ENCODE measurements at regions not wholly inside any gene's neighbourhood (a gene's known extent, or its start where the extent isn't known, plus 50 kb on each side); places are given as distances from the start of the nearest gene placed in this dataset.

GRCh38 chr7:96400518-96400917, 78.6 kb upstream of the SLC25A13 start:
- no peak overlapping the region for H3K27ac ChIP-seq (ENCODE audit: low read length, poor library complexity, severe bottlenecking)
- no peak overlapping the region for H3K23ac ChIP-seq (ENCODE audit: low read length in 2 of 2)
- no peak overlapping the region for H3K9ac ChIP-seq (ENCODE audit: low read length)
- no peak overlapping the region for H3K4ac ChIP-seq (ENCODE audit: low read depth in 1 of 2, low read length in 2 of 2)
- no peak overlapping the region for H3K4me3 ChIP-seq (ENCODE audit: insufficient read depth in 1 of 2, low read depth in 1 of 2, low read length in 2 of 2)
- H2AFZ ChIP-seq (ENCODE audit: low read depth, low read length): no peak overlapping the region
- H3K27me3 ChIP-seq (ENCODE audit: control insufficient read depth in 1 of 2, insufficient read depth in 1 of 2, low read length in 2 of 2): peaks cover 0 to 4% of the 10 kb centered on the region in 2 experiments
- H3K36me3 ChIP-seq (ENCODE audit: control insufficient read depth in 1 of 2, insufficient read depth in 2 of 2, low read depth in 1 of 2, low read length in 2 of 2): no peaks in the 10 kb centered on the region
- no peak overlapping the region for H3K14ac ChIP-seq (ENCODE audit: low read length in 2 of 2)
- no peaks in the 10 kb centered on the region for H3K79me1 ChIP-seq (replicated peaks; ENCODE audit: low read length, poor library complexity, severe bottlenecking)
- H3K18ac ChIP-seq (ENCODE audit: low read depth in 1 of 2, low read length in 2 of 2): no peak overlapping the region
- H2BK15ac ChIP-seq (ENCODE audit: low read depth, poor library complexity, severe bottlenecking): no peak overlapping the region
- no peak for DNase-seq
- peaks cover 2% of the 10 kb centered on the region for H3K4me1 ChIP-seq (ENCODE audit: control insufficient read depth, insufficient read depth, low read depth, low read length)
- H3K9me3 ChIP-seq (ENCODE audit: control insufficient read depth, low read length): no peaks in the 10 kb centered on the region
- H3K4me2 ChIP-seq (ENCODE audit: low read length, poor library complexity, severe bottlenecking): no peak overlapping the region
- no peak overlapping the region for H2BK120ac ChIP-seq (ENCODE audit: low read depth, low read length)
- H2BK12ac ChIP-seq (ENCODE audit: low read length in 2 of 2): no peak overlapping the region
- no peak overlapping the region for H4K8ac ChIP-seq (ENCODE audit: low read length)
- no peak overlapping the region for H2BK5ac ChIP-seq (ENCODE audit: low read depth, low read length, poor library complexity, severe bottlenecking)
- no peak overlapping the region for H2AK5ac ChIP-seq (ENCODE audit: low read length, severe bottlenecking)
- H4K91ac ChIP-seq (ENCODE audit: low read length): no peak overlapping the region

DNA sequence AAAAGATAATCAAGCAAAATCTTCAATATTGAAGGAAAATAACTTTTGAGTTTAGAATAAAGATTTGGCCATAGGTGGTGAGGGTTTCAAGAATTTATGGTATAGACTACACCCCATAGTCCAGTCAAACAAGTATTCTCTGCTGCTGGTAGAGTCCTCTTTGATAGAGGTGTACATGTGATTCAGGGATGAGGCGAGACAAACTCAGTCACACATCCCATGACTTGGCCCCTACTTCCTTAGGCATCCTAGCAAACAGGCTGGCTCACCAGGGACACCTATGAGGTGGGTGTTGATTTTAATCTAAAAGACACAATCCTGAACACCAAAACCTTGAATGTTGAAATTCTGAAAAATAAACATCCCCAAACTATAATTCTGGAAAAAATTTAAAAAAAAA, 78.1 kb upstream of the SLC25A13 start:
- no CpG with 5 or more reads among the region's 1 CpG for WGBS
- H2AK5ac ChIP-seq (ENCODE audit: low read length, severe bottlenecking): no peak overlapping the region
- H3K4ac ChIP-seq (ENCODE audit: low read depth in 1 of 2, low read length in 2 of 2): no peak overlapping the region
- no peak overlapping the region for H3K27ac ChIP-seq (ENCODE audit: low read length, poor library complexity, severe bottlenecking)
- DNase-seq: no peak
- no peak overlapping the region for H4K91ac ChIP-seq (ENCODE audit: low read length)
- H3K4me3 ChIP-seq (ENCODE audit: insufficient read depth in 1 of 2, low read depth in 1 of 2, low read length in 2 of 2): no peak overlapping the region
- H2BK15ac ChIP-seq (ENCODE audit: low read depth, poor library complexity, severe bottlenecking): no peak overlapping the region
- no peak overlapping the region for H3K4me2 ChIP-seq (ENCODE audit: low read length, poor library complexity, severe bottlenecking)
- H2BK5ac ChIP-seq (ENCODE audit: low read depth, low read length, poor library complexity, severe bottlenecking): no peak overlapping the region
- no peak overlapping the region for H2BK12ac ChIP-seq (ENCODE audit: low read length in 2 of 2)
- H3K79me1 ChIP-seq (replicated peaks; ENCODE audit: low read length, poor library complexity, severe bottlenecking): no peaks in the 10 kb centered on the region
- peaks cover 0 to 4% of the 10 kb centered on the region in 2 experiments for H3K27me3 ChIP-seq (ENCODE audit: control insufficient read depth in 1 of 2, insufficient read depth in 1 of 2, low read length in 2 of 2)
- no peak overlapping the region for H2BK120ac ChIP-seq (ENCODE audit: low read depth, low read length)
- peaks cover 2% of the 10 kb centered on the region for H3K4me1 ChIP-seq (ENCODE audit: control insufficient read depth, insufficient read depth, low read depth, low read length)
- no peak overlapping the region for H4K8ac ChIP-seq (ENCODE audit: low read length)
- no peaks in the 10 kb centered on the region for H3K9me3 ChIP-seq (ENCODE audit: control insufficient read depth, low read length)
- H2AFZ ChIP-seq (ENCODE audit: low read depth, low read length): no peak overlapping the region
- no peaks in the 10 kb centered on the region for H3K36me3 ChIP-seq (ENCODE audit: control insufficient read depth in 1 of 2, insufficient read depth in 2 of 2, low read depth in 1 of 2, low read length in 2 of 2)
- no peak overlapping the region for H3K9ac ChIP-seq (ENCODE audit: low read length)
- no peak overlapping the region for H3K23ac ChIP-seq (ENCODE audit: low read length in 2 of 2)
- no peak overlapping the region for H3K18ac ChIP-seq (ENCODE audit: low read depth in 1 of 2, low read length in 2 of 2)
- H3K14ac ChIP-seq (ENCODE audit: low read length in 2 of 2): no peak overlapping the region

GRCh38 chr7:96397936-96398598, 76.2 kb upstream of the SLC25A13 start:
- H2BK120ac ChIP-seq (ENCODE audit: low read depth, low read length): no peak overlapping the region
- H3K4me1 ChIP-seq (ENCODE audit: control insufficient read depth, insufficient read depth, low read depth, low read length): peaks cover 2% of the 10 kb centered on the region
- no peak overlapping the region for H3K4ac ChIP-seq (ENCODE audit: low read depth in 1 of 2, low read length in 2 of 2)
- no peak overlapping the region for H3K4me3 ChIP-seq (ENCODE audit: insufficient read depth in 1 of 2, low read depth in 1 of 2, low read length in 2 of 2)
- no peak overlapping the region for H3K9ac ChIP-seq (ENCODE audit: low read length)
- no peak overlapping the region for H2BK12ac ChIP-seq (ENCODE audit: low read length in 2 of 2)
- H2BK5ac ChIP-seq (ENCODE audit: low read depth, low read length, poor library complexity, severe bottlenecking): no peak overlapping the region
- H3K4me2 ChIP-seq (ENCODE audit: low read length, poor library complexity, severe bottlenecking): no peak overlapping the region
- H2AFZ ChIP-seq (ENCODE audit: low read depth, low read length): no peak overlapping the region
- no peaks in the 10 kb centered on the region for H3K9me3 ChIP-seq (ENCODE audit: control insufficient read depth, low read length)
- H3K23ac ChIP-seq (ENCODE audit: low read length in 2 of 2): no peak overlapping the region
- H3K14ac ChIP-seq (ENCODE audit: low read length in 2 of 2): no peak overlapping the region
- no peak overlapping the region for H3K27ac ChIP-seq (ENCODE audit: low read length, poor library complexity, severe bottlenecking)
- H3K36me3 ChIP-seq (ENCODE audit: control insufficient read depth in 1 of 2, insufficient read depth in 2 of 2, low read depth in 1 of 2, low read length in 2 of 2): no peaks in the 10 kb centered on the region
- no peak overlapping the region for H2AK5ac ChIP-seq (ENCODE audit: low read length, severe bottlenecking)
- H4K91ac ChIP-seq (ENCODE audit: low read length): no peak overlapping the region
- DNase-seq: no peak
- H4K8ac ChIP-seq (ENCODE audit: low read length): no peak overlapping the region
- H3K27me3 ChIP-seq (ENCODE audit: control insufficient read depth in 1 of 2, insufficient read depth in 1 of 2, low read length in 2 of 2): peaks cover 0 to 4% of the 10 kb centered on the region in 2 experiments
- H3K18ac ChIP-seq (ENCODE audit: low read depth in 1 of 2, low read length in 2 of 2): no peak overlapping the region
- no peak overlapping the region for H2BK15ac ChIP-seq (ENCODE audit: low read depth, poor library complexity, severe bottlenecking)
- no peaks in the 10 kb centered on the region for H3K79me1 ChIP-seq (replicated peaks; ENCODE audit: low read length, poor library complexity, severe bottlenecking)
- WGBS: 95% methylated on average over 4 of the region's 8 CpGs

- H2AK5ac ChIP-seq (ENCODE audit: low read length, severe bottlenecking): no peak overlapping the region
- no peaks in the 10 kb centered on the region for H3K27me3 ChIP-seq (ENCODE audit: control insufficient read depth in 1 of 2, insufficient read depth in 1 of 2, low read length in 2 of 2)
- DNase-seq: peak; percentile 81
- H3K4ac ChIP-seq (ENCODE audit: low read depth in 1 of 2, low read length in 2 of 2): peak overlapping the region in 1 of 2 experiments; percentile 49
- H2BK15ac ChIP-seq (ENCODE audit: low read depth, poor library complexity, severe bottlenecking): no peak overlapping the region
- no peak overlapping the region for H3K23ac ChIP-seq (ENCODE audit: low read length in 2 of 2)
- no peak overlapping the region for H3K14ac ChIP-seq (ENCODE audit: low read length in 2 of 2)
- H2BK5ac ChIP-seq (ENCODE audit: low read depth, low read length, poor library complexity, severe bottlenecking): peak overlapping the region; percentile 62
- H3K4me3 ChIP-seq (ENCODE audit: insufficient read depth in 1 of 2, low read depth in 1 of 2, low read length in 2 of 2): peak overlapping the region in 1 of 2 experiments; percentile 53
- no peak overlapping the region for H2AFZ ChIP-seq (ENCODE audit: low read depth, low read length)
- H3K9me3 ChIP-seq (ENCODE audit: control insufficient read depth, low read length): no peaks in the 10 kb centered on the region
- H3K18ac ChIP-seq (ENCODE audit: low read depth in 1 of 2, low read length in 2 of 2): peak overlapping the region in 1 of 2 experiments; percentile 66
- 33% methylated on average over 7 of the region's 8 CpGs for WGBS
- H4K91ac ChIP-seq (ENCODE audit: low read length): no peak overlapping the region
- no peaks in the 10 kb centered on the region for H3K36me3 ChIP-seq (ENCODE audit: control insufficient read depth in 1 of 2, insufficient read depth in 2 of 2, low read depth in 1 of 2, low read length in 2 of 2)
- no peak overlapping the region for H2BK120ac ChIP-seq (ENCODE audit: low read depth, low read length)
- peak overlapping the region; percentile 42 for H4K8ac ChIP-seq (ENCODE audit: low read length)
- no peaks in the 10 kb centered on the region for H3K79me1 ChIP-seq (replicated peaks; ENCODE audit: low read length, poor library complexity, severe bottlenecking)
- H3K4me1 ChIP-seq (ENCODE audit: control insufficient read depth, insufficient read depth, low read depth, low read length): no peaks in the 10 kb centered on the region
- peak overlapping the region; percentile 38 for H3K4me2 ChIP-seq (ENCODE audit: low read length, poor library complexity, severe bottlenecking)
- peak overlapping the region; percentile 76 for H3K9ac ChIP-seq (ENCODE audit: low read length)
- peak overlapping the region in 1 of 2 experiments; percentile 67 for H2BK12ac ChIP-seq (ENCODE audit: low read length in 2 of 2)
- peak overlapping the region; percentile 98 for H3K27ac ChIP-seq (ENCODE audit: low read length, poor library complexity, severe bottlenecking)
Observed at GRCh38 chr7:96388620-96389383, 66.9 kb upstream of the SLC25A13 start.
